ENCODE measurements at regions not wholly inside any gene's neighbourhood (a gene's known extent, or its start where the extent isn't known, plus 50 kb on each side); places are given as distances from the start of the nearest gene placed in this dataset.
A peak's percentile ranks its signal among the peaks of the same experiment; 100 is the strongest.
"Not testable (repeated sequence)": the region's sequence is repeated elsewhere in the genome, so short reads cannot be mapped to it uniquely, and the experiment has no call there.

DNA sequence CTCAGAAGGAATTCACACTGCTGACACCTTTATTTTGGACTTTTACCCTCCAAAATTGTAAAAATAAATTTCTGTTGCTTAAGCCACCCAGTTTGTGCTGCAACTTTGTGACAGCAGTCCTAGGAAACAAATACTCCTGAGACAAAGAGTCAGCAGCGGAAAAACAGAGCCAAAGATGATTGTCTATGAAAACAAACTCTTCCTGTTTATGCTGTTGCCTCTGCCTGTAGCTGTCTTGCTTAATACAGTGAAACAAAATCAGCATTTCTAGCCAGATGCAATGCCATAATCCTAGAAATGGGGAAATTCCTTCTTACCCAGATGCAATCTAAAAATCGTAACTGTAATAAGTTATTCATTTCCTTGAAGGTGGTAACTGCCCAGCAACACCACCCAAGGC lies 387.5 kb upstream of the ATP11B start:
- H3K27ac Mint-ChIP-seq = no peak overlapping the region
- no peaks in the 10 kb centered on the region for H3K4me1 Mint-ChIP-seq
- no peak overlapping the region for H3K4me3 Mint-ChIP-seq
- H3K36me3 Mint-ChIP-seq = no peaks in the 10 kb centered on the region
- no peaks in the 10 kb centered on the region for H3K27me3 Mint-ChIP-seq
- ATAC-seq = no peak
- peaks cover 5% of the 10 kb centered on the region for H3K9me3 Mint-ChIP-seq

DNA sequence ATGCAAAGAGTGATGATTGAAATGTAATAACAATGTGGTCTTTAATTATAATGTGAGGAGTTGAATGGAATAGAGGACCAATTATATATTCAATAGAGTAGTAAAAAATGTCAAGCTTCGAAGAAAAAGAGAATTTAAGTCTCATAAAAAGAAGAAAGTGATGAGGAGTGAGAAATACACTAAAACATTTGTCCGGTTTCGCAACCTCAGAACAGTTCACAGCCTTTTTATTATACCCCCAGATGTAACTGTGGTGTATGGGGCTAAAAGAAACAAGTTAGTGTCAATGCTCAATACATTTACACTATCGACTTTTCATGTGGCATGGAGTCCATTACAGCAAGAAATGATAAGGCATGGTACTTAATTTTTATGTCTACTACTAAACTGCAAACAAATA lies 386.5 kb upstream of the ATP11B start:
- Mint-ChIP-seq H3K4me3 (no peak overlapping the region), H3K27me3 (no peaks in the 10 kb centered on the region), H3K4me1 (no peaks in the 10 kb centered on the region), H3K9me3 (peaks cover 5% of the 10 kb centered on the region), H3K27ac (no peak overlapping the region), H3K36me3 (no peaks in the 10 kb centered on the region)
- ATAC-seq = no peak

DNA sequence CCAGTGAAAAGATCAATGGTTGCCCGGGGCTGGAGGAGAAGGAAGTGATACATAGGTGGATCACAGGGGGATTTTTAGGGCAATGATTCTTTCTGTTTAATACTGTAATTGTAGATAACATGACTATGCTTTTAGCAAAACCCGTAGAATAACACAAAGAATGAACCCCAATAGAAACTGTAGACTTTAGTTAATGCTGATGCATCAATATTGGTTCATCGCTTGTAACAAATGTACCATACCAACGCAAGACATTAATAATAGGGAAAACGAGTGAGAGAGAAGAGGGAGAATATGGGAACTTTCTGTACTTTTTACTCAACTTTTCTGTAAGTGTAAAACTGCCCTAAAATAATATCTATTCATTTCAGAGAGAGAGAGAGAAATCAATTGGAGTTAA lies 383.3 kb upstream of the ATP11B start:
- H3K36me3 Mint-ChIP-seq = no peaks in the 10 kb centered on the region
- H3K27ac Mint-ChIP-seq = no peak overlapping the region
- H3K4me1 Mint-ChIP-seq = no peaks in the 10 kb centered on the region
- no peaks in the 10 kb centered on the region for H3K9me3 Mint-ChIP-seq
- H3K4me3 Mint-ChIP-seq = no peak overlapping the region
- no peak for ATAC-seq
- no peaks in the 10 kb centered on the region for H3K27me3 Mint-ChIP-seq

DNA sequence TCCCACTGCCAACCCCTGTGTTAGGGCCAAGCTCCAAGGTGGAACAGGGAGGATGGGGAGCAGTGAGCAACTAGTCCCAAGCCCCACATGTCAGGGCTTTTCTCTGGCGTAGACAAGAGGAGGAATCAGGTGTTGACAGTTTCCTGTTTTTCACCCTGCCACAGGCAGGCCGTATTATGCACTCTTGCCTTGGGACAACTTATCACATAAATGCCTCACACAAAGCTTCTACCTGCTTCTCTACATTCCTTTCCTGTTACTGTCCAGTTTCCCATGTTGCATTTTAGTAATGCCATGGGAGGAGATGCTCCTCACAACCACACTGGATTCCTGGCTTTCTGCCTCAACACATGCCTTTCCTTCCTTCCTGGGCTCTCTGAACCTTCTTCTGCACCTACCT lies 381.2 kb upstream of the ATP11B start:
- no peak overlapping the region for H3K27ac Mint-ChIP-seq
- peak; percentile 31 for ATAC-seq
- H3K36me3 Mint-ChIP-seq = no peaks in the 10 kb centered on the region
- no peaks in the 10 kb centered on the region for H3K27me3 Mint-ChIP-seq
- H3K4me3 Mint-ChIP-seq = no peak overlapping the region
- H3K9me3 Mint-ChIP-seq = no peaks in the 10 kb centered on the region
- no peaks in the 10 kb centered on the region for H3K4me1 Mint-ChIP-seq

DNA sequence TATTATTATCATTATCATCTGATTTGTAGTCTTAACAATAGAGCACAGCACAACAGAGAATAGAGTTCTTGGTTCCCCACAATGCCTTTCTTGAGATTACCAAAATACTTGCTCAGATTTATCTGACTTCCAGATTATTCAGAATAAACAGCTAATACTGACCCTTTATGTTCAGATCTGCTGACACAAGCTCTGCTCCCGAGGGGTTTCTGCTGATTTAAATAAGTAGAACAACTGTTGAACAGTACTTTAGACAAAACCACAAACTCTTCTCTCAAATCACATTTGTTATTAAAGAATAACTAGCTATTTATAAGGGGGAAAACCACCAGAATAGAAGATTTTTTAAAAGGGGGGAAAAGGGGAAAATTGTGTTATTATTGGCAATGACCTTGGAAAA lies 380.2 kb upstream of the ATP11B start:
- Mint-ChIP-seq H3K36me3 (no peaks in the 10 kb centered on the region), H3K9me3 (no peaks in the 10 kb centered on the region), H3K27ac (no peak overlapping the region), H3K4me3 (no peak overlapping the region), H3K4me1 (no peaks in the 10 kb centered on the region), H3K27me3 (no peaks in the 10 kb centered on the region)
- ATAC-seq = no peak

DNA sequence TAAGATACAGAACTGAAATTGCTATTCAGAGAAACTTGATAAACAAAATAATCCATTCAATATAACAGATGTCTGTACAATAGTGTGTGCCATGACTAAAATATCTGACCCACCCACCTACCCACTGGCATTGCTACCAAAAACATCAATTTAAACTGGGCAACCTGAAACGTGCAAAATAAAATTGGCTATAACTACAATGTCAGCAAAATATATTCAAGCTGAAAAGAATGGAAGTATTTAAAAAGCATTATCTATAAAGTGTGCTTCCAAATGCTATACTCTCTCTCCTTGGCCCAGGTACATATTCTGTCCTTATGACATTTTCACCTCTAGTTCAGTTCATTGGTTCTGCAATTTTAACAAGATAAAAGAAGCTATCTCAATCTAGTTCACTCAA lies 379.6 kb upstream of the ATP11B start:
- no peaks in the 10 kb centered on the region for H3K36me3 Mint-ChIP-seq
- H3K27me3 Mint-ChIP-seq = no peaks in the 10 kb centered on the region
- no peaks in the 10 kb centered on the region for H3K9me3 Mint-ChIP-seq
- H3K4me1 Mint-ChIP-seq = no peaks in the 10 kb centered on the region
- no peak for ATAC-seq
- no peak overlapping the region for H3K27ac Mint-ChIP-seq
- no peak overlapping the region for H3K4me3 Mint-ChIP-seq

DNA sequence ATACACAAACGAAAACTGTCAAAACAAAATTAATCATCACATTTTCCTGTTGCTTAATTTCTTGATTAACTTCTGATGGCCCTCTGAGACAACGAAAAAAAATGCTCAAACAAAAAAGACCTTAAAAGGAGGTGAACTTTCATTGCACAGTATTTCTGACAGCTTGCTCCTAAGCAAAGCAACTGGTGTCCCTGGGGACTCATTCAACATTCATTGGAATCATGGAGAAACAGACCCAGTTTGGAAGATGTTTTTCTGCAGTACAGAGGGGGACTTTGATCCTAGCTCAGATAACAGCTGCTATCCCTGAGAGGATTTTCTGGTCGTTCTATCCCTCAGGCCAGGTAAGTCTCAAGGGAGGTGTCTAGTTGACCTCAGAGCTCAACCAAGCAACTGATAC lies 378.7 kb upstream of the ATP11B start:
- Mint-ChIP-seq H3K27ac (no peak overlapping the region), H3K9me3 (no peaks in the 10 kb centered on the region), H3K4me3 (no peak overlapping the region), H3K27me3 (no peaks in the 10 kb centered on the region), H3K36me3 (no peaks in the 10 kb centered on the region), H3K4me1 (no peaks in the 10 kb centered on the region)
- ATAC-seq = no peak

DNA sequence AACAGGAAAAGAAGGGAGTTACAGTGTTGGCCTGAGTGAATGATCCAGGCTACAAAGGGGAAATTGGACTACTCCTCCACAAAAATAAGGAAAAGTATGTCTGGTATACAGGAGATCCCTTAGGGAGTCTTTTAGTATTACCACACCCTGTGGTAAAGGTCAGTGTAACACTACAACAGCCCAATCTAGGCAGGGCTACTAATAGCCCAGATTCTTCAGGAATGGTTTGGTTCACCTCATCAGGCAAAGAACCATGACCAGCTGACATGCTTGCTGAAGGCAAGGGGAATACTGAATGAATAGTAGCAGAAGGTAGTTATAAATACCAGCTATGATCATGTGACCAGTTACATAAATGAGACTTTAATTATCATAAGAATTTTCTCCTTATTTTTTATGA lies 372.6 kb upstream of the ATP11B start:
- Mint-ChIP-seq H3K4me1 (no peaks in the 10 kb centered on the region), H3K27me3 (no peaks in the 10 kb centered on the region), H3K9me3 (peaks cover 6% of the 10 kb centered on the region), H3K4me3 (no peak overlapping the region), H3K36me3 (no peaks in the 10 kb centered on the region), H3K27ac (no peak overlapping the region)
- ATAC-seq = no peak

DNA sequence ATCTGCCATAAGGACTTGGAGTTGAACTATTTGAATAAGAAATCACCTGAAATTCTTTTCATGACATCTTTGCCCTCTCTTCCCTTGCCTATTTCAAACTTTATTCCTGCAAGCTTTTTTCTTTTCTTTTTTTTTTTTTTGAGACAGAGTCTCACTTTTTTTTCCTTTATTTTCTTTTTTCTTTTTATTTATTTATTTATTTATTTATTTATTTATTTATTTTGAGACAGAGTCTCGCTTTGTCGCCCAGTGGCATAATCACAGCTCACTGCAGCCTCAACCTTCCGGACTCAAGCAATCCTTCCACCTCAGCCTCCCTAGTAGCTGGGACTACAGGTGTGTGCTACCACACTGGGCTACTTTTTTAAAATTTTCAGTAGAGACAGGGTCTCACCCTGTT lies 369.3 kb upstream of the ATP11B start:
- no peak overlapping the region for H3K4me3 Mint-ChIP-seq
- H3K27me3 Mint-ChIP-seq = no peaks in the 10 kb centered on the region
- H3K9me3 Mint-ChIP-seq = peaks cover 6% of the 10 kb centered on the region
- no peaks in the 10 kb centered on the region for H3K4me1 Mint-ChIP-seq
- no peak for ATAC-seq
- no peak overlapping the region for H3K27ac Mint-ChIP-seq
- H3K36me3 Mint-ChIP-seq = no peaks in the 10 kb centered on the region

DNA sequence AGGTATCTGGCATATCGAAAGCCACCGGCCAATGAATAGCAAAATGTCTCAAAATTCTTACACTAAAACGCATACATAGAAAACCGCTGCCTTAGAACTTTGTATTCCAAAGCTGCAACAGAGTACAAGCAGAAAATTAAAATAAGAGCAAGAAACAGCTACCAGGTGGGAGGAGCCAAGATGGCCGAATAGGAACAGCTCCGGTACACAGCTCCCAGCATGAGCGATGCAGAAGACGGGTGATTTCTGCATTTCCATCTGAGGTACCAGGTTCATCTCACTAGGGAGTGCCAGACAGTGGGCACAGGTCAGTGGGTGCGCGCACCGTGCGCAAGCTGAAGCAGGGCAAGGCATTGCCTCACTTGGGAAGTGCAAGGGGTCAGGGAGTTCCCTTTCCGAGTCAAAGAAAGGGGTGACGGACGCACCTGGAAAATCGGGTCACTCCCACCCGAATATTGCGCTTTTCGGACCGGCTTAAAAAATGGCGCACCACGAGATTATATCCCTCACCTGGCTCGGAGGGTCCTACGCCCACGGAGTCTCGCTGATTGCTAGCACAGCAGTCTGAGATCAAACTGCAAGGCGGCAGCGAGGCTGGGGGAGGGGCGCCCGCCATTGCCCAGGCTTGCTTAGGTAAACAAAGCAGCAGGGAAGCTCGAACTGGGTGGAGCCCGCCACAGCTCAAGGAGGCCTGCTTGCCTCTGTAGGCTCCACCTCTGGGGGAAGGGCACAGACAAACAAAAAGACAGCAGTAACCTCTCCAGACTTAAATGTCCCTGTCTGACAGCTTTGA lies 367.2 kb upstream of the ATP11B start:
- not testable (repeated sequence) for H3K27ac Mint-ChIP-seq, H3K4me1 Mint-ChIP-seq, H3K4me3 Mint-ChIP-seq, H3K27me3 Mint-ChIP-seq, H3K9me3 Mint-ChIP-seq, ATAC-seq, H3K36me3 Mint-ChIP-seq

DNA sequence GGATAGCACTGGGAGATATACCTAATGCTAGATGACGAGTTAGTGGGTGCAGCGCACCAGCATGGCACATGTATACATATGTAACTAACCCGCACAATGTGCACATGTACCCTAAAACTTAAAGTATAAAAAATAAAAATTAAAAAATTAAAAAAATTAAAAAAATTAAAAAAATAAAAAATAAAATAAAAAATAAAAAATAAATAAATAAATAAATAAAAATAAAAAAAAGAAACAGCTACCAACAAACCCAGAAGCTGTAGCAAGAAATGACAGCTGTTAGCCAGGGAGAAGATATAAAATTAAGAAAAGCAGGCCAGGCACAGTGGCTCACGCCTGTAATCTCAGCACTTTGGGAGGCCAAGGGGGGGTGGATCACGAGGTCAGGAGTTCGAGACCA lies 361.3 kb upstream of the ATP11B start:
- H3K27me3 Mint-ChIP-seq, H3K9me3 Mint-ChIP-seq, ATAC-seq, H3K27ac Mint-ChIP-seq, H3K4me1 Mint-ChIP-seq, H3K4me3 Mint-ChIP-seq, H3K36me3 Mint-ChIP-seq: not testable (repeated sequence)

DNA sequence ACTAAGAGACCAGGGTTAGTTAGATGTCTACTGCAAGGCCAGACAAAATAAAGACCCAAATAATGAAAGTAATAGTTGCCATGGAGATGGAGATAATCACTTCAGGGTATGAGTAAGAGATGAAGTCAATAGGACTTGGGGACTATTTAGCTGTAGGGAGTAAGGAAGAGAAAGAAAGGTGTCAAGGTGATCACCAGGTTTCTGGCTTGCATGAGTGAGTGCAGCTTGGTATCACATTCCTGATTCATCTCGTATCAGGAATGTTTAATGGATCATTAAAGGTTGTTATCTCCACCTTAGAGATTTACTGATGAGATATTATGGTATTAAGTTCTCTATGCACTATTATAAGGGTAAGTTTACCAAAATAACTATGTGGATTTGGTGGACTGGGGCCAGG lies 357.4 kb upstream of the ATP11B start:
- H3K4me1 Mint-ChIP-seq = no peaks in the 10 kb centered on the region
- H3K27ac Mint-ChIP-seq = no peak overlapping the region
- H3K36me3 Mint-ChIP-seq = no peaks in the 10 kb centered on the region
- no peaks in the 10 kb centered on the region for H3K9me3 Mint-ChIP-seq
- ATAC-seq = no peak
- no peaks in the 10 kb centered on the region for H3K27me3 Mint-ChIP-seq
- H3K4me3 Mint-ChIP-seq = no peak overlapping the region

DNA sequence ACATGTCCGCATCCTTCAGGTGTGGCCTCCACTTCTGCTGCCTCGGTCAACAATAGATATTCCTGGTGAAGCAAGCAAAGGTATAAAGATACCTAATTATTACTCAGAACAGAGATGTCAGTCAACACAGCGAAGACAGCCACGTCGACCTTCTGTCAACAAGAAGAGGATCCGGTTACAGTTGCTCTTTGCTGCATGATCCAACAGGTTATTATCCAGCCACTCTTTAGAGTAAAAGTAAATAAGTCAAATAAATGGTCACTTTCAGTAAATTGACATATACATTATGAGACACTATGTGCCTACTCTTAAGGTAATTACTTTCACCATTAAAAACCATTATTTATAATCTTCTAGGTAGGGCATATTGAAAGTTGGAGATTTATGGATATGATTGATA lies 356.8 kb upstream of the ATP11B start:
- no peak for ATAC-seq

DNA sequence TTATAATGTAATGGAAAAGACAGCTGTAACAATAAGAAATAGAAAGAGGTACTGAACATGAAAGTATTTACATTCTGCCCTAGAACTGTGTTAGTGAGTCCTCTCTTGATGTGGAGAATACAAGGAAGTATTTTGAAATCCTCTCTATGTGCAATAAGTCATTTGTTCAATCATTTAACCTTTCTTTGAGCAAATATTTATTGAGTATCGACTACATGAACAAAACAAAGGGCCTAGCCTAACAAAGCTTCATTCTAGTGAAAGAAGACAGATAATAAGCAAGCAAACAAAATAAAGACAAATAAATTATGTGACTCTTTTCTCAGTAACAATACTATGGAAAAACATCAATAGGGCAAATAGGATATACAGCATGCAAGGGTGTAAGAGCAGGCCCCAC lies 354.9 kb upstream of the ATP11B start:
- Mint-ChIP-seq H3K27ac (no peak overlapping the region), H3K4me1 (no peaks in the 10 kb centered on the region), H3K4me3 (no peak overlapping the region), H3K27me3 (no peaks in the 10 kb centered on the region), H3K9me3 (no peaks in the 10 kb centered on the region), H3K36me3 (no peaks in the 10 kb centered on the region)
- no peak for ATAC-seq

More for the DNA sequence above, 356.8 kb upstream of the ATP11B start:
- no peak overlapping the region for H3K27ac Mint-ChIP-seq
- no peaks in the 10 kb centered on the region for H3K9me3 Mint-ChIP-seq
- no peak overlapping the region for H3K4me3 Mint-ChIP-seq
- no peaks in the 10 kb centered on the region for H3K4me1 Mint-ChIP-seq
- no peaks in the 10 kb centered on the region for H3K27me3 Mint-ChIP-seq
- no peaks in the 10 kb centered on the region for H3K36me3 Mint-ChIP-seq

DNA sequence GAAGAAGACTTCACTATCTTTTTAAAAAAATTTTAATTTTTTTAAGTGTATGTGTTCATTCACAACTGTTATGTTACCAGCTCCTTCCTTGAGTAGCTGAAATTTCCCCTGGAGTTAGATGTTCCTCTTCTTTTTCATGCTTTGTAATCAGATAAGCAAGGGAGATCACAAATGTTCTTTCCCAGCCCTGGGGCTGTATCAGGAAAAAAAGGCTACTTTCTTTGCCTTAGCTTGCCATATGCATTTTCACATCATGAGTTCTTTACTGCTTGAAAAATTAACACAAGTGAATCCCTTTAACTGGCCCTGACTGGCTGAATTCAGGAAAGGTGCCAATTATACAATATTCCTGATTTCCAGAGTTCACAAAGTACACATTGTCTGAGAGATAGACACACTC lies 353.2 kb upstream of the ATP11B start:
- Mint-ChIP-seq H3K36me3 (no peaks in the 10 kb centered on the region), H3K27ac (no peak overlapping the region), H3K27me3 (no peaks in the 10 kb centered on the region), H3K4me3 (no peak overlapping the region), H3K9me3 (no peaks in the 10 kb centered on the region), H3K4me1 (no peaks in the 10 kb centered on the region)
- no peak for ATAC-seq

DNA sequence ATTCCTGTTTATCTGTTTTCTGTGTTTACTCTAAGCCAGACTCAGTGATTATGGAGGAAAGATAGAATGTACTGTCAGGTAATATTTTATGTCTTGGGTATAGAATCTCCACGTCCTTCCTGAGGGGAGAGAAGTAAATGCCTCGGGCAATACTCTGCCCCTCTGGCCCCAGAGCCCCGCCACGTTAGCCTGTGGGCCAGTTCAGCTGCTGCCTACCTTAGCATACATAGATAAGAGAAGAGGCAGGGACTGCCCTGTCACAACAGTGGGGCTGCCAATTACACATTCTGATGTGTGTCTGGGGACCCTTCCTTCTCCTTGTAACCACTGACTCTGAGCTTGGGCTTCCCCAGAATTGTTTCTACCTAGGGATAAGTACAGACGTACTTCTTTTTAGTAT lies 347.7 kb upstream of the ATP11B start:
- peak; percentile 27 for ATAC-seq
- Mint-ChIP-seq H3K9me3 (no peaks in the 10 kb centered on the region), H3K4me3 (no peak overlapping the region), H3K36me3 (no peaks in the 10 kb centered on the region), H3K27me3 (no peaks in the 10 kb centered on the region), H3K4me1 (no peaks in the 10 kb centered on the region), H3K27ac (no peak overlapping the region)

All from stimulated activated memory B cell treated with anti-CD40 and anti-IgM and Interleukin-4, amounts not matched to agents 10 μg/mL and 1 μg/mL and 100 μg/mL, for 72 hours (primary cell).